CD4-positive, alpha-beta memory T cell (primary cell): ENCODE measurements at regions not wholly inside any gene's neighbourhood (a gene's known extent, or its start where the extent isn't known, plus 50 kb on each side); places are given as distances from the start of the nearest gene placed in this dataset.

Experiments
- CTCF ChIA-PET: fragments of 350-600 bp; sonication (Branson Sonifier 250); formaldehyde crosslinking; loops from one replicate; lab custom pipeline; 2021; ENCODE audit warnings: inconsistent platforms; ENCODE audit not compliant: partially characterized antibody; lab: Charles Lee
- POLR2A ChIA-PET: fragments of 350-600 bp; sonication (Branson Sonifier 250); formaldehyde crosslinking; loops from one replicate; lab custom pipeline; 2021; ENCODE audit not compliant: partially characterized antibody; lab: Charles Lee
- DNase-seq, 5 donors: peaks; one replicate each; pipeline versions ENCODE4 v3.0.0 to v3.0.0-alpha.2; 2020 to 2022; ENCODE audit warnings: mixed read lengths in 1 of 5
- H3K27ac ChIP-seq: one replicate; pipeline ENCODE4 v1.7.0; 2013; ENCODE audit warnings: low read depth, low read length
- H3K27me3 ChIP-seq: 2 replicates; pipeline ENCODE4 v1.7.0; 2013; ENCODE audit warnings: mild to moderate bottlenecking, low read length, moderate library complexity; ENCODE audit not compliant: insufficient read depth
- H3K36me3 ChIP-seq: 2 replicates; pipeline ENCODE4 v1.7.0; 2013; ENCODE audit warnings: mild to moderate bottlenecking, low read length, moderate library complexity; ENCODE audit not compliant: insufficient read depth
- H3K4me1 ChIP-seq: 2 replicates; pipeline ENCODE4 v1.7.0; 2013; ENCODE audit warnings: mild to moderate bottlenecking, low read length, moderate library complexity; ENCODE audit not compliant: insufficient read depth
- H3K4me3 ChIP-seq, 2 donors: one replicate each; pipeline ENCODE4 v1.7.0; 2013; ENCODE audit warnings: low read length in 2 of 2, mild to moderate bottlenecking in 1 of 2
- H3K9me3 ChIP-seq, 2 donors: one replicate each; pipeline ENCODE4 v1.7.0; 2013; ENCODE audit warnings: low read length in 2 of 2, control low read depth in 1 of 2; ENCODE audit not compliant: control insufficient read depth in 1 of 2
- H3K27ac Mint-ChIP-seq, 7 donors: one replicate each; pipeline ENCODE4 v1.8.0; 2020 to 2021; ENCODE audit warnings: mixed read lengths in 7 of 7, mild to moderate bottlenecking in 6 of 7, inconsistent platforms in 3 of 7, moderate library complexity in 3 of 7
- H3K27me3 Mint-ChIP-seq, 2 donors: one replicate each; pipeline ENCODE4 v1.8.0; 2020 to 2021; ENCODE audit warnings: mixed read lengths in 2 of 2
- H3K36me3 Mint-ChIP-seq, 2 donors: one replicate each; pipeline ENCODE4 v1.8.0; 2020 to 2021; ENCODE audit warnings: mixed read lengths in 2 of 2, inconsistent platforms in 1 of 2, mild to moderate bottlenecking in 1 of 2
- H3K4me1 Mint-ChIP-seq, 4 donors: one replicate each; pipeline ENCODE4 v1.8.0; 2020 to 2021; ENCODE audit warnings: mixed read lengths in 4 of 4, mild to moderate bottlenecking in 1 of 4
- H3K4me3 Mint-ChIP-seq, 8 donors: one replicate each; pipeline ENCODE4 v1.8.0; 2020 to 2021; ENCODE audit warnings: mixed read lengths in 8 of 8, mild to moderate bottlenecking in 7 of 8, moderate library complexity in 6 of 8, inconsistent platforms in 3 of 8
- H3K9me3 Mint-ChIP-seq, 8 donors: one replicate each; pipeline ENCODE4 v1.8.0; 2020 to 2021; ENCODE audit warnings: mixed read lengths in 8 of 8, mild to moderate bottlenecking in 5 of 8, inconsistent platforms in 3 of 8, moderate library complexity in 1 of 8
- intact Hi-C: fragments of 100-400 bp; cut with micrococcal nuclease; formaldehyde crosslinking; loops from one replicate; pipeline ENCODE4 v1.15.1; 2023

DNA sequence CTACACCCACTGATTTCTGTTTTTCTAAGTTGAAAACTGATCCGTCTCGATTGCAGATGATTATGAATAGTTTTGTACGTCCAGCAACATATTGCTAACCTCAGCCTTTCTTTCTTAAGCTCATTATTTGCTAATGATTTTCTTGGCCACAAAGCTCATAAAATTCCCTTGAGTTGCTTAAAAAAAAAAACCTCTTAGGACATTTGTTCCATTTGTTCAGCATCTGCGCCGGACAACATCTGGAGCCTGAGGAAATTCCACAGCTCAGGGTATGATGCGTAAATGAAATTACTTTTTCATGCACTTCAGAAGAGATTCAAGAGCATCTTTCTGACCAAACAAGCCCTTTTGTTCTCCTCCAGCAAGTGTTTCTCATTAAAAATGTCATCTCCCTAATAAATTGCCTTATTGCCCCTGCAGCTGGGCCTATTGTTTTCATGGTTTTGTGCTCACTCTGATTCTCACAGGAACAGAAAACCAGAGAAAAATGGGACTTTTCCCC is 249.1 kb upstream of the MCTP2 start:
- no peaks in the 10 kb centered on the region for H3K27me3 ChIP-seq
- H3K36me3 ChIP-seq = no peaks in the 10 kb centered on the region
- Mint-ChIP-seq H3K27me3 (no peaks in the 10 kb centered on the region), H3K4me1 (peaks cover 15 to 19% (median 17%) of the 10 kb centered on the region in 4 donors), H3K4me3 (no peak overlapping the region), H3K27ac (no peak overlapping the region), H3K9me3 (peaks cover 0 to 2% (median 0%) of the 10 kb centered on the region in 8 donors), H3K36me3 (no peaks in the 10 kb centered on the region)
- ChIA-PET POLR2A (no interaction called here), CTCF (no interaction called here)
- intact Hi-C loops = no loop called here
- no peak overlapping the region for H3K4me3 ChIP-seq
- no peak overlapping the region for H3K27ac ChIP-seq
- no peak for DNase-seq
- no peaks in the 10 kb centered on the region for H3K9me3 ChIP-seq
- peaks cover 15% of the 10 kb centered on the region for H3K4me1 ChIP-seq

DNA sequence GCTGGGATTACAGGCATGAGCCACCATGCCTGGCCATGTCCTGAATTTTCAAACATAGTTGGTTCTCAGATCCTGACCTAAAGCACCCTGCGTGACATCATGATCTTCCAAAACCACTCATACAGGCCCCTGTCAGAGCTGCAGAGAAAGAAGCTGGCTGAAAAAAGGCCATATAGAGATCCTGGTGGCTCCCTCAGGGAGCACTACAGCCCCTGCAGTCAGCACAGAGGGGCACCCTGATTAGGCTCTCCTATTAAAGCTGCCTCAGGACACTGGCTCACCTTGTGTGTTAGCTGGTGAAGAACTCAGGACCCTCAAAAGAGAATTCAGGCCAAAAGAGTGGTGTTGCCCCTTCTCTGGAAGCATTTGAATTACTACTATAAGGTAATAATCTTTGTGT is 249.7 kb upstream of the MCTP2 start:
- H3K4me3 ChIP-seq = no peak overlapping the region
- Mint-ChIP-seq H3K27me3 (no peaks in the 10 kb centered on the region), H3K9me3 (peaks cover 0 to 2% (median 0%) of the 10 kb centered on the region in 8 donors), H3K27ac (no peak overlapping the region), H3K36me3 (no peaks in the 10 kb centered on the region), H3K4me1 (peaks cover 11 to 15% (median 13%) of the 10 kb centered on the region in 4 donors), H3K4me3 (no peak overlapping the region)
- intact Hi-C loops = no loop called here
- CTCF ChIA-PET = no interaction called here
- H3K4me1 ChIP-seq = peaks cover 12% of the 10 kb centered on the region
- H3K9me3 ChIP-seq = no peaks in the 10 kb centered on the region
- POLR2A ChIA-PET = no interaction called here
- H3K27me3 ChIP-seq = no peaks in the 10 kb centered on the region
- no peak overlapping the region for H3K27ac ChIP-seq
- no peaks in the 10 kb centered on the region for H3K36me3 ChIP-seq
- DNase-seq = no peak

DNA sequence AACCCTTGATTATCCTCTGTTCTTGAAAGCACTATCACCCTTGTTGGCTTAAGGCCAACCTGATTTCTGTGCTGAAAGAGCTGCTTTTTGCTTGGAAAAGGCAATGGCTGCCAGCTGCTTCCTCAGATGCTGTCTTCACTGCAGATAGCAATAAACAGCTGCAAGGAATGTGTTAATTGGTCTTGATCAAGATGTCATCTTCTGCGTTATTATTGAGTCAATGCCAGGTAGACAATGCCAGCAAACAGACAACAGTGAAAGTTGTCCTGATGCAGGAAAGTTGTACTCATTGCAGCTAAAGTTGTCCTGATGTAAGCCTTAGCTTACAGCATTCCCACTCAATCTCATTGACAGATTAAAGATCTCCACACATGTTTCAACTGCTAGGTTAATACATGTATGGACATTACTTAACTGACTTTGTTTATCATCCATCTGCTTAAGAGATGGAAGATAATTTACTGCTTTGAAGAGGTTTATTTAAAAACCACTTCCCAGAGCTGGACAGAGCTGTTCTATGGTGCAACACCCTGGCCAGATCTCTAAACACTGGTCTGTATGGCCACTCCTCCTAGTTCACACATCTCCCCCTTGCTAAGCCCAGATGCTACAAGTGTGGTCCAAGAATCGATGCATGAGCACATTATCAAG is 251.0 kb upstream of the MCTP2 start:
- Mint-ChIP-seq H3K27ac (no peak overlapping the region), H3K27me3 (no peaks in the 10 kb centered on the region), H3K9me3 (peaks cover 0 to 2% (median 0%) of the 10 kb centered on the region in 8 donors), H3K36me3 (no peaks in the 10 kb centered on the region), H3K4me3 (no peak overlapping the region), H3K4me1 (peaks cover under 1 to 4% (median 3%) of the 10 kb centered on the region in 4 donors)
- no peaks in the 10 kb centered on the region for H3K4me1 ChIP-seq
- POLR2A ChIA-PET = no interaction called here
- no peak overlapping the region for H3K27ac ChIP-seq
- no peaks in the 10 kb centered on the region for H3K27me3 ChIP-seq
- H3K9me3 ChIP-seq = no peaks in the 10 kb centered on the region
- intact Hi-C loops = no loop called here
- CTCF ChIA-PET = no interaction called here
- no peak for DNase-seq
- H3K36me3 ChIP-seq = no peaks in the 10 kb centered on the region
- no peak overlapping the region for H3K4me3 ChIP-seq

DNA sequence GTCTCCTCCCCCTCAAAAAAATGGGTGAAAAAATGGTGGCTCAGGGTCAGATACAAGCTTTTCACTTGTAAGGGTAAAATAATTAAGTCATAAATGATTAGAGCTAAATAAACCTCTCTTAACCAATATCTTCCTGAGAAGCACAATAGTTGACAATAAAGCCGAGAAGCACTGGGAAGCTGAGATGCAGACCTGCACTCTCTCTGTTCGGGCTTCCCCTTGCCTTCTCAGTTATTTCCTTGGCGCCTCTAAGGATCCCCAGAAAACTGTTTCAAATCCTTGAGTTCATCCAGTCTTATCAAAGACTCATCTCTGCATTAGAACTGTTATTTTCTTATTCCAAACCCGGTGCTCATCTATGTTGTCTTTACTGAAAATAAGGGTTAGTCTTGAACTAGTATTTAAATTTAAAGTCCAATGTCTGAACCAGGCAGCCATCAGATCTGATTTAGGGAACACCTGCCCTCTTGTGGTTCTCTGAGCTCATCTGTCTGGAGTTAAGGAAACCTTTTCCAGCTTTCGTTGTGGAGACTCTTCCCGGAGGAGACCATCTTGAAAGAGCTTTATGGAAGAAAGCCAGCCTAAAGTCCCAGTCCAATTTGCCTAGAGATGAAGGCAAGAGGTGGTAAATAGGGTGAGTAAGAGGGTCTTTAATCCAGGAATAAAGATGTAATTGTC is 256.4 kb upstream of the MCTP2 start:
- ChIA-PET CTCF (interaction anchor here (1.2 kb wide), 1 partner anchor 17 kb away, joined by 3 read pairs; no protein-coding TSS in a partner anchor), POLR2A (no interaction called here)
- Histone ChIP-seq H3K4me3 (no peak overlapping the region), H3K27ac (no peak overlapping the region), H3K4me1 (no peaks in the 10 kb centered on the region), H3K27me3 (no peaks in the 10 kb centered on the region), H3K9me3 (no peaks in the 10 kb centered on the region), H3K36me3 (no peaks in the 10 kb centered on the region)
- Mint-ChIP-seq H3K36me3 (no peaks in the 10 kb centered on the region), H3K27me3 (peaks cover 0 to 2% of the 10 kb centered on the region in 2 donors), H3K27ac (no peak overlapping the region), H3K9me3 (peaks cover 0 to 2% (median 0%) of the 10 kb centered on the region in 8 donors), H3K4me1 (peaks cover 0 to 2% (median 0%) of the 10 kb centered on the region in 4 donors), H3K4me3 (no peak overlapping the region)
- no peak for DNase-seq
- intact Hi-C loops = no loop called here

DNA sequence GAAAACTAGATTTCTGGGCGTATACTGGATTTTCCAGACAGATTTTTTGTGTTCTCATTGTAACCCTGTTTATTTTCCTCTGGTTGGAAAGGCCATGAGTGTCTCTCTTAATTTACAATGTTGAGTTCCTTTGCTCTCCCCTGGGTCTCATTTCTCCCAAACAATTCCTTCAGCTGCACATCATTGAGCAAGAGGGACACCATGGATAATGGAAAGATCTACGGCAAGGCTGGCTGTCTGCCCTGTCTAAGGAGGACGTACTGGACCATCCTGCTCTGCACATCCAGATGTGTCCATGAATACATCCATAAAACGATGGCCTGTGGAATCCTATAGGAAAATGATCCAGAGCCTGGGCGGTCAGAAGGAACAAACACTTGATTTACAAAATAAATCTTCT is 258.1 kb upstream of the MCTP2 start:
- Histone ChIP-seq H3K9me3 (no peaks in the 10 kb centered on the region), H3K36me3 (no peaks in the 10 kb centered on the region), H3K4me1 (no peaks in the 10 kb centered on the region), H3K27me3 (no peaks in the 10 kb centered on the region), H3K4me3 (no peak overlapping the region), H3K27ac (no peak overlapping the region)
- Mint-ChIP-seq H3K4me1 (peaks cover 0 to 2% (median 0%) of the 10 kb centered on the region in 4 donors), H3K4me3 (no peak overlapping the region), H3K27ac (no peak overlapping the region), H3K36me3 (no peaks in the 10 kb centered on the region), H3K27me3 (peaks cover 0 to 2% of the 10 kb centered on the region in 2 donors), H3K9me3 (peaks cover 0 to 2% (median 0%) of the 10 kb centered on the region in 8 donors)
- intact Hi-C loops = no loop called here
- ChIA-PET CTCF (no interaction called here), POLR2A (no interaction called here)
- no peak for DNase-seq

DNA sequence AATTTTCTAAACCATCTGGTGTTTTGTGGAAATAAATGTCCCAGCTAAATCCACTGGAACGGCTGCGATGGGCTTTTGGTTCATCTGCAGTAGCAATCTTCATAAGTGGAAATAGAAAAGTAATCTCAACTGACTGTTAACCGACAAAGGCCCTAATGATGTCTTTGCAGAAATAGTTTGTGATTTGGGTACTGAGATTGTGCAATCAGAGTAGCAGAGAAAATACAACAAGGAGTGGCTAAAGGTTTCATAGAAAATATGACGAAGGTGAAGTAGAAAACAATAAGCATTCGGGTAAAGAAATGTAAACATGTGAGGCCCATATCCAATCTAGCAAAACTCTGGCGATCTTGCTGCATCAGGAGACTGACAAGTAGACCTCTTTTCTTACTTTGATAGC is 262.6 kb upstream of the MCTP2 start:
- H3K9me3 ChIP-seq = no peaks in the 10 kb centered on the region
- no peaks in the 10 kb centered on the region for H3K27me3 ChIP-seq
- no peak overlapping the region for H3K4me3 ChIP-seq
- H3K27ac ChIP-seq = no peak overlapping the region
- Mint-ChIP-seq H3K9me3 (no peaks in the 10 kb centered on the region), H3K4me3 (no peak overlapping the region), H3K36me3 (no peaks in the 10 kb centered on the region), H3K27me3 (peaks cover 2% of the 10 kb centered on the region in 2 donors), H3K4me1 (no peaks in the 10 kb centered on the region), H3K27ac (no peak overlapping the region)
- ChIA-PET POLR2A (no interaction called here), CTCF (no interaction called here)
- DNase-seq = no peak
- no peaks in the 10 kb centered on the region for H3K4me1 ChIP-seq
- H3K36me3 ChIP-seq = no peaks in the 10 kb centered on the region
- intact Hi-C loops = no loop called here

DNA sequence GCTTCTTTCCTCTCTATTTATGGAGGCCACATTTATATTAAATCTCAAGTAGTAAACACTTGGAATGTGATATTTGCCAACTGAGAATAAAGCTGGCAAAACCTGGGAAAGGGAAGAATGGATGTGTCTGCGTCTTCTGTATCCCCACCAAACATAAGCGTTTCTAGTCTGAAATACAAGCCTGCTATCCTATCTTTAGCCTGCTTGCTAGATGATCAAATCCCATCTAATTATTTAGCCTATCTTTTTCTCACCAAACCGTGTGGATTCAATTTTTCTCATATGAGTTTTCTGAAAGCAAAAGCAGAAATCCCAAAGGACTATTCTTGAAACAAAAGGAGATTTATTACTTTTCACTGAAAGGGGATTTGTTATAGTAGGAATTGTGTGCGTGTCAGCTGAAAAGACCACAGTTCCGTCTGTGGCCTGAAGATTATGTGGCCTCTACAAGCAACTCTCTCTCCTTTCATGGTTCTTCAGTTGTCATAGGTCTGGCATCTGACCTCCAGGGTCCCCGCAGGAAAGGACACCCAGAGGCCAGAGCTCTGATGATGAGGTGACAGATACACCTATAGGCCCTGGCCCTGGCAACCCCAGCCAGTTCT is 266.0 kb upstream of the MCTP2 start:
- Histone ChIP-seq H3K4me3 (no peak overlapping the region), H3K27ac (no peak overlapping the region), H3K4me1 (no peaks in the 10 kb centered on the region), H3K9me3 (no peaks in the 10 kb centered on the region), H3K27me3 (no peaks in the 10 kb centered on the region), H3K36me3 (no peaks in the 10 kb centered on the region)
- POLR2A ChIA-PET = no interaction called here
- Mint-ChIP-seq H3K36me3 (no peaks in the 10 kb centered on the region), H3K27me3 (peaks cover 4 to 7% of the 10 kb centered on the region in 2 donors), H3K4me3 (no peak overlapping the region), H3K27ac (no peak overlapping the region), H3K4me1 (no peaks in the 10 kb centered on the region), H3K9me3 (no peaks in the 10 kb centered on the region)
- intact Hi-C loops = no loop called here
- CTCF ChIA-PET = no interaction called here
- DNase-seq = no peak
